NK-92 treated with Interleukin-12 subunit alpha and Interleukin-12 subunit beta, amount 100 ng/mL, for 24 hours (cell line): ENCODE measurements at regions not wholly inside any gene's neighbourhood (a gene's known extent, or its start where the extent isn't known, plus 50 kb on each side); places are given as distances from the start of the nearest gene placed in this dataset.
"Not testable (repeated sequence)": the region's sequence is repeated elsewhere in the genome, so short reads cannot be mapped to it uniquely, and the experiment has no call there.

ENCODE experiments used
- DNase-seq: peaks from one replicate; lab custom pipeline; 2025; lab: John Stamatoyannopoulos, UW

GRCh38 chr2:168300460-168300859 lies 53.1 kb upstream of the STK39 start:
- no peak for DNase-seq

- no peak for DNase-seq
Measured at GRCh38 chr2:168304024-168304681, 56.8 kb upstream of the STK39 start.

- DNase-seq: no peak
Measured at GRCh38 chr2:168307379-168307778, 60.0 kb upstream of the STK39 start.

- DNase-seq: no peak
Measured at GRCh38 chr2:168310580-168310979, 63.2 kb upstream of the STK39 start.

- no peak for DNase-seq
Measured at GRCh38 chr2:168311261-168311910, 64.0 kb upstream of the STK39 start.

GRCh38 chr2:168312036-168312822 lies 64.8 kb upstream of the STK39 start:
- no peak for DNase-seq

- DNase-seq: no peak
Measured at GRCh38 chr2:168314236-168314635, 66.8 kb upstream of the STK39 start.

GRCh38 chr2:168315331-168316072 lies 68.1 kb upstream of the STK39 start:
- DNase-seq: no peak

GRCh38 chr2:168316073-168316440 lies 68.7 kb upstream of the STK39 start:
- no peak for DNase-seq

- no peak for DNase-seq
Measured at GRCh38 chr2:168317282-168317681, 69.9 kb upstream of the STK39 start.

GRCh38 chr2:168320267-168320666 lies 72.9 kb upstream of the STK39 start:
- DNase-seq: no peak

GRCh38 chr2:168322325-168323007 lies 75.1 kb upstream of the STK39 start:
- DNase-seq: no peak

GRCh38 chr2:168323529-168324021 lies 76.2 kb upstream of the STK39 start:
- no peak for DNase-seq

- DNase-seq: no peak
Measured at GRCh38 chr2:168326572-168326971, 79.2 kb upstream of the STK39 start.

GRCh38 chr2:168327328-168327727 lies 79.9 kb upstream of the STK39 start:
- DNase-seq: no peak

GRCh38 chr2:168328421-168328820 lies 81.0 kb upstream of the STK39 start:
- DNase-seq: no peak

GRCh38 chr2:168330624-168331423 lies 83.4 kb upstream of the STK39 start:
- no peak for DNase-seq

GRCh38 chr2:168335254-168335653 lies 87.9 kb upstream of the STK39 start:
- DNase-seq: not testable (repeated sequence)

- DNase-seq: peak; percentile 32
Measured at GRCh38 chr2:168336786-168337388, 89.5 kb upstream of the STK39 start.

- no peak for DNase-seq
Measured at GRCh38 chr2:168338292-168338691, 90.9 kb upstream of the STK39 start.
